ENCODE measurements at regions not wholly inside any gene's neighbourhood (a gene's known extent, or its start where the extent isn't known, plus 50 kb on each side); places are given as distances from the start of the nearest gene placed in this dataset.

DNA sequence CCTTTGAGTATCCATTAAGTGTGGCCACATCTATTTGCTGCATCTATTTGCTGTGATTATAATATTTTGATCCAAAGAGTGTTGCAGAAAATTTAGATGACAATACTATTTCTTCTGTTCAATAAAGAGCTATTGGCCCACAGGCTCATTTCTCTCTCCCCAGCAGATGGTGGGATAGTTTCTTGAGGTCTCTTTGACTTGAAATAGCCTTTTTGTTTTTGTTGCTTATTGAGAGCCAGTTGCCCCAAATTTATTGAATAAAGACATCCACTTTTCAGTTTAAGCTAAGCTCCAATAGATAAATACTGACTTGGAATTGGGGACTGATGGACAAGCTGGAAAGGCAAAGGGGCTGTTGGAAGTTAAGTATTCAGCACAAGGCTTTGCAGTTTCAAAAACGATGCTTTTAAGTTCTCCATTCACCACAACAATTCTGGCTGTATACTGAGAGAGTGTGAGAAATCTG is 290.1 kb upstream of the MPDZ start:
- Histone ChIP-seq H3K9me2 (ENCODE audit: insufficient read depth, low read length) (no peaks in the 10 kb centered on the region), H3K4me3 (ENCODE audit: low read depth, low read length, poor library complexity, severe bottlenecking) (no peak overlapping the region), H3K4me1 (ENCODE audit: insufficient read depth, low read length, poor library complexity, severe bottlenecking) (no peaks in the 10 kb centered on the region), H3K36me3 (ENCODE audit: insufficient read depth, low read length) (no peaks in the 10 kb centered on the region), H3K27ac (ENCODE audit: low read depth, low read length, poor library complexity, severe bottlenecking) (no peak overlapping the region), H2AFZ (ENCODE audit: low read length) (no peak overlapping the region), H4K20me1 (ENCODE audit: insufficient read depth, low read length) (no peaks in the 10 kb centered on the region), H3K4me2 (ENCODE audit: low read length) (no peak overlapping the region), H3K9me3 (ENCODE audit: low read length) (no peaks in the 10 kb centered on the region), H3K79me2 (ENCODE audit: insufficient read depth, low read depth, low read length) (no peaks in the 10 kb centered on the region)
- TF ChIP-seq CTCF (conservative IDR thresholded peaks at IDR 0.05; ENCODE audit: low read length) (no peak), EZH2phosphoT487 (IDR thresholded peaks at IDR 0.05; ENCODE audit: borderline replicate concordance, low read depth, low read length) (no peak)
- CTCF ChIA-PET (ENCODE audit: unreplicated experiment), result no interaction called here
- no peak for DNase-seq (ENCODE audit: low spot score)
- intact Hi-C loops (cut with micrococcal nuclease; ENCODE audit: unreplicated experiment), result no loop called here
- no TSS peak for BruUV-seq (replicated peaks)
- POLR2A ChIA-PET, result no interaction called here

GRCh38 chr9:13568841-13569601 is 289.5 kb upstream of the MPDZ start:
- TF ChIP-seq CTCF (conservative IDR thresholded peaks at IDR 0.05; ENCODE audit: low read length), result no peak
- no peak for TF ChIP-seq EZH2phosphoT487 (IDR thresholded peaks at IDR 0.05; ENCODE audit: borderline replicate concordance, low read depth, low read length)
- intact Hi-C loops (cut with micrococcal nuclease; ENCODE audit: unreplicated experiment), result no loop called here
- DNase-seq (ENCODE audit: low spot score), result no peak
- H3K79me2 ChIP-seq (ENCODE audit: insufficient read depth, low read depth, low read length), result no peaks in the 10 kb centered on the region
- no peak overlapping the region for H3K4me2 ChIP-seq (ENCODE audit: low read length)
- H3K9me2 ChIP-seq (ENCODE audit: insufficient read depth, low read length), result no peaks in the 10 kb centered on the region
- ChIA-PET POLR2A (no interaction called here), CTCF (ENCODE audit: unreplicated experiment) (no interaction called here)
- no peaks in the 10 kb centered on the region for H3K4me1 ChIP-seq (ENCODE audit: insufficient read depth, low read length, poor library complexity, severe bottlenecking)
- H3K36me3 ChIP-seq (ENCODE audit: insufficient read depth, low read length), result no peaks in the 10 kb centered on the region
- no TSS peak for BruUV-seq (replicated peaks)
- H2AFZ ChIP-seq (ENCODE audit: low read length), result no peak overlapping the region
- H3K9me3 ChIP-seq (ENCODE audit: low read length), result no peaks in the 10 kb centered on the region
- H3K27ac ChIP-seq (ENCODE audit: low read depth, low read length, poor library complexity, severe bottlenecking), result no peak overlapping the region
- H4K20me1 ChIP-seq (ENCODE audit: insufficient read depth, low read length), result no peaks in the 10 kb centered on the region
- H3K4me3 ChIP-seq (ENCODE audit: low read depth, low read length, poor library complexity, severe bottlenecking), result no peak overlapping the region

GRCh38 chr9:13568405-13568804 is 288.9 kb upstream of the MPDZ start:
- Histone ChIP-seq H3K36me3 (ENCODE audit: insufficient read depth, low read length) (no peaks in the 10 kb centered on the region), H4K20me1 (ENCODE audit: insufficient read depth, low read length) (no peaks in the 10 kb centered on the region), H3K9me3 (ENCODE audit: low read length) (no peaks in the 10 kb centered on the region), H3K79me2 (ENCODE audit: insufficient read depth, low read depth, low read length) (no peaks in the 10 kb centered on the region), H3K4me1 (ENCODE audit: insufficient read depth, low read length, poor library complexity, severe bottlenecking) (no peaks in the 10 kb centered on the region), H3K9me2 (ENCODE audit: insufficient read depth, low read length) (no peaks in the 10 kb centered on the region), H2AFZ (ENCODE audit: low read length) (no peak overlapping the region), H3K4me3 (ENCODE audit: low read depth, low read length, poor library complexity, severe bottlenecking) (no peak overlapping the region), H3K27ac (ENCODE audit: low read depth, low read length, poor library complexity, severe bottlenecking) (no peak overlapping the region), H3K4me2 (ENCODE audit: low read length) (no peak overlapping the region)
- TF ChIP-seq EZH2phosphoT487 (IDR thresholded peaks at IDR 0.05; ENCODE audit: borderline replicate concordance, low read depth, low read length) (no peak), CTCF (conservative IDR thresholded peaks at IDR 0.05; ENCODE audit: low read length) (no peak)
- ChIA-PET CTCF (ENCODE audit: unreplicated experiment) (no interaction called here), POLR2A (no interaction called here)
- no TSS peak for BruUV-seq (replicated peaks)
- intact Hi-C loops (cut with micrococcal nuclease; ENCODE audit: unreplicated experiment), result no loop called here
- no peak for DNase-seq (ENCODE audit: low spot score)

Measured in OCI-LY7 (cell line).